GM13976 (cell line): ENCODE measurements at regions not wholly inside any gene's neighbourhood (a gene's known extent, or its start where the extent isn't known, plus 50 kb on each side); places are given as distances from the start of the nearest gene placed in this dataset.

Experiments used
- DNase-seq: peaks from one replicate; pipeline ENCODE4 v3.0.0; 2012; ENCODE audit warnings: low spot score
- in situ Hi-C: fragments of 300-500 bp; cut with MboI; formaldehyde crosslinking; loops from one replicate; pipeline ENCODE4 v1.12.0; 2022; ENCODE audit warnings: low sequenced_read_pairs, mixed read lengths, inconsistent platforms; ENCODE audit not compliant: unreplicated experiment
- TF ChIP-seq, protein P1 (sequence below): IDR thresholded peaks from 2 replicates; pipeline ENCODE4 v1.5.1; 2012; ENCODE audit warnings: borderline replicate concordance, mild to moderate bottlenecking; ENCODE audit not compliant: insufficient read depth; ENCODE audit errors: extremely low read depth, missing control alignments, control extremely low read depth

DNA sequence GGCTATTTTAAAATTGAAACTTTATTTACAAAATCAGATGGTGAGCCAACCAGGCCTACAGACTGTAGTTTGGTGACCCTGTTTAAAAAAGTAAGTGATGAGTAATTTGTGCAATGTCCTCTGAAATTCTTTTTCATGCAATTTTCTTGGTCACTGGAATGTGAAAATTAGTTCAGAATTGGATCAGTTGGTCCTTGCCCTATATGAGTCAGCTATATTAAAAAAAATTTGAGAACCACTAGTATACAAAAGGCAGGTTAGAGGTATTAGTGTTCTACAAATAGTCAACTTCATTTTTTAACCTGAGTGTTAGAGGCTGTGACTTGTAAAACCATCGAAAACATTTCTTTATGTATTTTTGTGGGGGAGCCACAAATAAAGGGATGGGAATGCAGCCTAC lies 91.1 kb upstream of the NXPH2 start:
- TF ChIP-seq, protein P1, sequence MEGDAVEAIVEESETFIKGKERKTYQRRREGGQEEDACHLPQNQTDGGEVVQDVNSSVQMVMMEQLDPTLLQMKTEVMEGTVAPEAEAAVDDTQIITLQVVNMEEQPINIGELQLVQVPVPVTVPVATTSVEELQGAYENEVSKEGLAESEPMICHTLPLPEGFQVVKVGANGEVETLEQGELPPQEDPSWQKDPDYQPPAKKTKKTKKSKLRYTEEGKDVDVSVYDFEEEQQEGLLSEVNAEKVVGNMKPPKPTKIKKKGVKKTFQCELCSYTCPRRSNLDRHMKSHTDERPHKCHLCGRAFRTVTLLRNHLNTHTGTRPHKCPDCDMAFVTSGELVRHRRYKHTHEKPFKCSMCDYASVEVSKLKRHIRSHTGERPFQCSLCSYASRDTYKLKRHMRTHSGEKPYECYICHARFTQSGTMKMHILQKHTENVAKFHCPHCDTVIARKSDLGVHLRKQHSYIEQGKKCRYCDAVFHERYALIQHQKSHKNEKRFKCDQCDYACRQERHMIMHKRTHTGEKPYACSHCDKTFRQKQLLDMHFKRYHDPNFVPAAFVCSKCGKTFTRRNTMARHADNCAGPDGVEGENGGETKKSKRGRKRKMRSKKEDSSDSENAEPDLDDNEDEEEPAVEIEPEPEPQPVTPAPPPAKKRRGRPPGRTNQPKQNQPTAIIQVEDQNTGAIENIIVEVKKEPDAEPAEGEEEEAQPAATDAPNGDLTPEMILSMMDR: no peak
- no peak for DNase-seq
- in situ Hi-C loops: no loop called here

DNA sequence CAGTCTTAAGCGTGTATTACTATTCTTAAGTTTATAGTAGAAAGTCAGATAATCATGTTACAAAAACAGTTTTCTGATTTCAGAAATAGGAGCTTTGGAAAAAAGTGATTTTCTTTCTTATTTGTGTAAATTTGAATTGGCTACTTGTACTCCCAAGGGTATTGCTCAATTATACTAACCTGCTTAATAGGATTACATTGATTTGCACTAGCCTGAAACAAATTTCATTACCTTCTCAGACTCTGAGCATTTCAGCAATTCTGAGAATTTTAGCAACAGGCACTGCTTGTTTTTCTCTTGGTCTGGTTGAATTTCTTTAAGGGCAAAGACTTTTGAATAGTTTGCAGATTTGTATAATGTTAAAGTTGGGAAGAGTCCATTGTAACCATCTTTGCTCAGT lies 87.2 kb upstream of the NXPH2 start:
- DNase-seq: no peak
- in situ Hi-C loops: no loop called here
- TF ChIP-seq, protein P1: no peak

DNA sequence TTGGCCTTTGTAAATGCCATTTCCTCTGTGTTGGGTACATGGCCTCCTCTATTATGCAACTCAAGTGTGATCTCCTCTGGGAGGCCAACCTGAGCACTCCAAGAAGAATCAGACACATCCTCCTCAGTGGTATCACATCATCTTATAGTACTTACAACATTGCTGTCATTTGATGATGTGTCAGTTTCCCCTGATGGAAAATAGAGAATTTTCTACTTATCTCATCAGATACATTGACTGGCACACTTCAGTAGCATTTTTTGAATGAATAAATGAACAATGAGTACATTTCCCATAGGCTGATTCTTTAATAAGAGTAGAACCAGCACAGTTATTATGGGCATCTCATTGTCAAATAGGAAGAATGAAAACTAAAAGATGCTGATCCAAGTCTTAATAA lies 86.6 kb upstream of the NXPH2 start:
- no peak for DNase-seq
- TF ChIP-seq, protein P1: no peak
- in situ Hi-C loops: no loop called here

DNA sequence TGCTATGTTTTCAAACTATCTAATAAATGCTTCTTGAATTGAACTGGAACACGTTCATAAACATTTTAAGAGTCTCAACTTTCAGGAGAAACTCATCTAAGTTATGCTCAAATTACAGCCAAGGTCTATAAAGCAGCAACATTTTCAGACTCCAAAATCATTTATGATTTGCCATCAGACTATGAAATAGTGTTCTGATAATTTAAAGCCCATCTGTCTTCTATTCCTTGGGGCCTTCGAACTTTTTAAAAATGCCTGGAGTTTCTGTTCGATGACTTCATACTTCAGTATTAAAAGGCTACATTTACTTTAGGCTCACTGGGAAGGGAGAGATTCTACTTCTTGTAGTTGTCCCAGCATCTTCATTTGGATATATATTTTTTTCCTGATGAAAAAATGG lies 73.6 kb upstream of the NXPH2 start:
- in situ Hi-C loops: no loop called here
- no peak for DNase-seq
- TF ChIP-seq, protein P1: no peak

DNA sequence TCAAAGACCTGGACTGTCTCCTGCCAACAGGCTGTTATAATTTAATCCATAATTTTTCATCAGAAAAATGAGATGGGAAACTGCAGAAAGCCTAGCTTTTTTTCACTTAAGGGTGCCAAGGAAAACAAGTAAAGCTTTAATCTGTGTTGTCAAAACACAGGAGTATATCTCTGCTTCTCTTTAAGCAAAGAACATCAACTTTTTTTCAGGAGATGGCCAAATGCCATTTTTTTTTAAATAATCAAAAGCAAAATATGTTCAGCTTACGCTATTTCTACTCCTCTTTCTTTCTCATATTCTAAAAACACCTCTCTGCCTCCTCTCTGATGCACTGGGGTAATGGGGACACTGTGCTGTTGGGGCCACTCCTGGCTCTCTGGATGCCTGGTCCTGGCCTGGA lies 73.1 kb upstream of the NXPH2 start:
- in situ Hi-C loops: no loop called here
- TF ChIP-seq, protein P1: no peak
- DNase-seq: no peak

DNA sequence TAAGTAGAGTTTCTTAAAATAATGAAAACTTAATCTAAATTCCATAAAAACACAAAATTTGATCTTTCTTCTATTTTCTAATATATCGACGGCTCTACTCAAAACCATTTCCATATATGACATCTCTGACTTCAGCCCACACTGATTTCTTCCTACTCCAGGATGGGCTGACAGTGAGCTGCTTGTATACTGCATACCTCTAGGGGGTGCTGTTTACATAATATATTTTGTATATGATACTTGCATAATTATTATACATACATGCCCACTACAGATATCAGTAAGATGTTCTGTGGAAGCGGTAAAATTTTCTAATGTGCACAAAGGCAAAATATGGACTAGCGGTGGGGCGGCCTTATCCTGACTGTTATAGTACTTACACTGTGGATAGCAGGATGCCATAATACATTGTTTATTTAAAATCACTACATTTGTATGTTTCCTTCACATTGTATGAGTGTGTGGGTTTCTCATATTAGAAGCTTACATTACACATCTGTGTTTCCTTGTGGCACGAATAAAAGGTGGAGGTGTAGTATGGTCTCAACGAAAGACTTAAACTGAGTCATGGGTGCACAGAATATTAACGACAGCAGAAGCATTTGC lies 66.1 kb upstream of the NXPH2 start:
- peak; percentile 37 for DNase-seq
- TF ChIP-seq, protein P1: peak; percentile 62
- in situ Hi-C loops: no loop called here

DNA sequence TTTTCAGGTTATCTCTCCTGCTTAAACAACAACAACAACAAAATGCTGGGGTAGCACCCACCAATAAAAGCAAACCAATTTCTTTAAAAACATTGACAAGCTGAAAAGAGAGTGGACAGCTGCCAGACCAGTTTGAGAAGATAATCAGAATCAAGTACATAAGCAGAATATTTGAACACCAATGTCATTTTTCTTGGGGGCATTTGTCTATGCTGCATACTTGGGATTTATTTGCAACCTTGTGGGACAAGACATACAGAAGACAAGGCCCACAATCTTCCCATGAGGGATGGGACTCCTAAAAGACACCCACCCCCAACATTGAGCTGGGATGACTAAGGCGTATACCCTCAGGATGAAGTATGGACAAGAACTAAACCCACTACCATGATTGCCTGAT lies 62.2 kb upstream of the NXPH2 start:
- DNase-seq: no peak
- TF ChIP-seq, protein P1: no peak
- in situ Hi-C loops: no loop called here
